ENCODE measurements at regions not wholly inside any gene's neighbourhood (a gene's known extent, or its start where the extent isn't known, plus 50 kb on each side); places are given as distances from the start of the nearest gene placed in this dataset.

DNA sequence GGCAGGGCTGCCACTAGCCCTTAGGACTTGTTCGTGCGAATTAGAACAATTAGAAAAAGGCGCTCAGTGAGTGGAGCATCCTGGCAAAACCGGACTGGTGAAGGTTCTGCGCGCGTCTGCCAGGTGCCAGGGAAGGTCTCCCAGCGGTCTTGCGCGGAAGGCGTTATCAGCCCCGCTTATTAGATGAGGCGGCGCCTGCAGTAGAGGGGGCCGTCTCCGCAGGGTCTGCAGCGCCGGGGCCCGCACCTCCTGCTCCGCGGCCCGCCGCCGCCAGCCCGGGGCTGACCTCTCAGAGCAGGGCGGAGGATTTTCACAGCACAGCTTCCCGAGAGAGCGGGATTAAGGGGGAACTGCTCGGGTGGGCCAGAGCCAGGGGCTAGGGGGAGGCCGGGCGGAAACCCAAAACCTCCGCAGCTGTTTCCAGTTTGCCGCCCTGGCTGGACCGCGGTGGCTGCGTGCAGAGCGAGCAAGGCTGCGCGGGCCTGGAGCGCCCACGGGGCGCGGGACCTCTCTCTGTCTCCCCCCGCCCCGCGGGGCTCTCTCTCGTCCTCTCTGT, 155.2 kb downstream of the FOXD2 start:
- ATAC-seq (no peak), DNase-seq (no peak)
- Histone ChIP-seq H3K4me1 (ENCODE audit: low read depth) (no peaks in the 10 kb centered on the region), H3K36me3 (ENCODE audit: low read depth) (no peaks in the 10 kb centered on the region), H3K9me3 (no peaks in the 10 kb centered on the region), H3K4me3 (no peak overlapping the region)
- TF ChIP-seq CTCF (IDR thresholded peaks at IDR 0.05), result no peak
- intact Hi-C loops (cut with DNase I, micrococcal nuclease), result no loop called here

DNA sequence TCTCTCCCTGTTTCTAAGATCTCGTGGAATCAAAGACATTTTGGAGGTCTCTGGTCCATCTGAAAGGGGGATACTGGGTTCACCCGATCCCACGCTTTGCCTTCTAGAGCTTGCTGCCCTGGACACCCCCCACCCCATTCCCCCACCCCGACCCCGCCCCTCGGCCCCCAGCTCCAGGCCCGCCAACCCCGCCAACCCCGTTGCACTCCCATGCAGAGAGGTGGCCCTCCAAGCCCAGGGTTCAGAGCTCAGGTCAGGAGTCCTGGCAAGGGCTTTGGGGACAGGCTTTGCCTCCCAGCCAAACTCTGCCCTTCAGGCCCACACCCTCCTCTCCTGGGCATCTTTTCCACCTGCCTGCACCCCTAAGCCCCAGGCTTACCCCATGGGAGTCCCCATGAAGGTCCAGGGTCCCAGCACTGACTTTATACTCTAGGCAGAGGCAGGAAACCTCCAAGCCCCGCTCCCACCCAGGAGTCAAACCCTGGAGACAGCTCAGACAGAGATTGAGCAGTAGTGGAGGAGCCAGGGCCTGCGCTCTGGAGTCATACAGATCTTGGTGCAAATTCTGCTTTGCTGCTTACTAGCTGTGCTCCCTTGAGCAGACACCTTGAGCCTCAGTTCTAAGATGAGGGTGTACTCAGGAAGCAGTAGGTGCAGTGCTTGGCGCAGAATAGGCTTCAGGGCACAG, 155.9 kb downstream of the FOXD2 start:
- Histone ChIP-seq H3K4me1 (ENCODE audit: low read depth) (no peaks in the 10 kb centered on the region), H3K36me3 (ENCODE audit: low read depth) (no peaks in the 10 kb centered on the region), H3K4me3 (no peak overlapping the region), H3K9me3 (no peaks in the 10 kb centered on the region)
- no peak for TF ChIP-seq CTCF (IDR thresholded peaks at IDR 0.05)
- intact Hi-C loops (cut with DNase I, micrococcal nuclease), result no loop called here
- DNase-seq, result no peak
- no peak for ATAC-seq

DNA sequence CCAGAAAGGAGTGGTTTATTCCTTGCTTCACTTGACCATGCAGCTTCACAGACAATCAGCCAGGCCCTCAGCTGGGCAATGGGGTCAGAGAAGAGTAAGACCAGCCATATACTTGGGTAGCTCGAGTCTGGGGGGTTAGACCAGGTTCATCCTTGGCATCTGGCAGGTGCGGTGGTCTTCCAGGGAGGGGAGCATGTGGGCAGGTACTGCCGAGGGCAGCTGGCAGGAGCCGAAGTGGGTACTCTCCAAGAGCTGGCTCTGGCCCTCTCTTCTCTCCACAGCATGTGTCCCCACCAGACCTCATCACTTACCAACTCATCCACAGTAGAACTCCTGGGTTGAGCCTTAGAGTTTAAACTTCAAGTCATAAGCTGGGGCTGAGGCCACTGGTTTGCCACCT, 156.8 kb downstream of the FOXD2 start:
- Histone ChIP-seq H3K4me3 (no peak overlapping the region), H3K4me1 (ENCODE audit: low read depth) (no peaks in the 10 kb centered on the region), H3K9me3 (peaks cover 1% of the 10 kb centered on the region), H3K36me3 (ENCODE audit: low read depth) (no peaks in the 10 kb centered on the region)
- ATAC-seq, result no peak
- intact Hi-C loops (cut with DNase I, micrococcal nuclease), result no loop called here
- no peak for DNase-seq
- no peak for TF ChIP-seq CTCF (IDR thresholded peaks at IDR 0.05)

DNA sequence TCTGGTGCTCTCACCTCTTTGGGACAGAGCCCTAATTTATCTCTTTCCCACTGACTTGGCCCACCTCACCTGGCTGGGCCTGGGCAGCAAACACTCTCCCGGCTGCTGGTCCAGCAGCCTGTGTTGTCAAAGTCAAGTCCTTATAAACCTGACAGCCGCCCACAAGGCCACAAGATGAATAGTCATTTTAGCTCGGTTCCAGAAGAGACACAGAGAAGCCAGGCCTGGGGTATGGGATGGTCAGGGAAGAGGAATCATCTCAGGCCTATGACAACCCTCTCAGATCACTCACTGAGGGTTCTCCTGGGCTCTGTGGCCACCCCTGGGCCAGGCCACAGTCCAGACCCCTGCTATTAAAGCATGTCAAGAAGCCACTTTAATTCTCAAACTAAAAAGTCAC, 158.5 kb downstream of the FOXD2 start:
- H3K4me1 ChIP-seq (ENCODE audit: low read depth), result no peaks in the 10 kb centered on the region
- TF ChIP-seq CTCF (IDR thresholded peaks at IDR 0.05), result no peak
- H3K4me3 ChIP-seq, result no peak overlapping the region
- intact Hi-C loops (cut with DNase I, micrococcal nuclease), result no loop called here
- no peak for DNase-seq
- ATAC-seq, result no peak
- H3K36me3 ChIP-seq (ENCODE audit: low read depth), result no peaks in the 10 kb centered on the region
- H3K9me3 ChIP-seq, result peaks cover 5% of the 10 kb centered on the region

GRCh38 chr1:47598357-47598756, 160.5 kb downstream of the FOXD2 start:
- Histone ChIP-seq H3K9me3 (peaks cover 15% of the 10 kb centered on the region), H3K36me3 (ENCODE audit: low read depth) (no peaks in the 10 kb centered on the region), H3K4me1 (ENCODE audit: low read depth) (no peaks in the 10 kb centered on the region), H3K4me3 (no peak overlapping the region)
- no peak for TF ChIP-seq CTCF (IDR thresholded peaks at IDR 0.05)
- DNase-seq (no peak), ATAC-seq (no peak)
- intact Hi-C loops (cut with DNase I, micrococcal nuclease), result no loop called here

Measured in mucosa of descending colon (tissue), 3 donors.